ENCODE measurements at regions not wholly inside any gene's neighbourhood (a gene's known extent, or its start where the extent isn't known, plus 50 kb on each side); places are given as distances from the start of the nearest gene placed in this dataset.

DNA sequence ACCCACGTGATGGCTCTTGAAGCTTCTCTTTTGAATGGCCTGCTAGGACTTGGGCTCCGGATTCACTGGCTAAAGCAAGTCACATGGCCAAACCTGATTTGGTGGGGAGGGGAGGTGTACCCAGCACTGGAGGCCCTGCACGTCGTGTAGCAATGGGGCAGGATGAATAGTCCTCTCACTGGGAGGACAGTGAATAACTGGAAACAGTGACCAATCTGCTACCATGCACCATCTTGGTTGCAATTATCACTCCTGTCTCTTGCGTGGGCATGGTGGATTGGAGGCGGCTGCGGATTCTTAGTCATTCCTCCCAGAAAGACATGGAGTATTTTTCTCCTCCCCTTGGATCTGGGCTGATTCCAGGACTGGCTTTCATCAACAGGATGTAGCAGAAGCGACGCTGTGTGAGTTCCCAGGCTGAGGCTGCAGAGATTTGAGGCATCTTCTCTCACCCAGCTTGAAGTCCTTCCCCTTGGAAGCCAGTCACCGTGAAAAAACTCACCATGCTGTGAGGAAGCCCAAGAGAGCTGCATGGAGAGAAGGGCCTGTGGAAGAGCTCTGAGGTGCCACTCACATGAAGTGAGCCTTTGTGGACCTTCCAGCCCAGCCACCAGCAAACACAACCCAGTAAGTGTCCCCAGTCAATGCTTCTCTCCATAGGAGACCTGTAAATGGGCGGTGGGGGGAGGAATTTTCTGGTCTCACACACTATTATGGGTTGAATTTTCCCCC lies 70.4 kb downstream of the IGLL1 start:
- H3K36me3 ChIP-seq: no peaks in the 10 kb centered on the region
- ATAC-seq (ENCODE audit: insufficient number of reproducible peaks, low FRiP score, low read depth) (no peak), DNase-seq (ENCODE audit: low spot score) (no peak)
- no peaks in the 10 kb centered on the region for H3K9me3 ChIP-seq
- no peak overlapping the region for H3K27ac ChIP-seq
- no peak overlapping the region for H3K4me3 ChIP-seq
- H3K27me3 ChIP-seq (replicated peaks; ENCODE audit: insufficient read depth): no peaks in the 10 kb centered on the region
- H3K4me1 ChIP-seq (ENCODE audit: control insufficient read depth in 1 of 2, low read depth in 2 of 2): peaks cover 0 to 2% of the 10 kb centered on the region in 2 donors
- no peak for TF ChIP-seq CTCF (IDR thresholded peaks at IDR 0.05)

GRCh38 chr22:23504516-23504915 lies 75.6 kb downstream of the IGLL1 start:
- H3K27ac ChIP-seq: no peak overlapping the region

DNA sequence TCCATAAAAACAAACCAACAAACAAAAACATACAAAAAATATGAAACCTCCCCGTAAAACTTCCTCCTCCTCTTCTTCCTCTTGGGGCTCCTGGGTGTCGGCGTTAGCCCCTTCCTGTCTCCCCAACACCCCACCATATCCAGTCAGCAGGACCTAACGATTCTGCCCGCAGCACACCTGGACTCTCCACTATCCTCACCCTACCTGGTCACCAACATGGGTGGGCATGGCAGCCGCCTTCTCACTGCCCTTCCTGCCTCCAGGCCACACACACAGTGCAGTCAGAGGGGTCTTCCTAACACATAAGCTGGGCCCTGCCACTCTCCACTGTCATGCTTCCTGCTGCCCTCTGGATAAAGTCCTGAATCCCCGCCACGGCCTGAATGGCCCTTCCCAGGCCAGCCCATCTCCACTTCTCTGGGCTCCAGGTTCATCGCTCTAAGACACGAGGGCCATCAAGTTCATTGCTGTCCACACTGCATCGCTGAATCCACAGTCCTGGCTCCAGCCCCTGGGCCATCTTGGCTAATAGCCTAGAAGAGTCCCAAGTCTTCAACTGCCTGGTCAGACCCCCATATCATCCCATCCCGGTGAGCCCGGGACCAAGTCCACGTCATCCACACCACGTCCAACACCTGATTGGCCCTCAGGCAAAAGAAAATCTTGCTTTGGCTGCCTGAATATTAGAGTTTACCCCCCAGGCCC lies 76.2 kb downstream of the IGLL1 start:
- no peak overlapping the region for H3K4me3 ChIP-seq
- no peak for TF ChIP-seq CTCF (IDR thresholded peaks at IDR 0.05)
- no peak for ATAC-seq (ENCODE audit: insufficient number of reproducible peaks, low FRiP score, low read depth)
- peak overlapping the region in 1 of 2 donors; percentile 37 for H3K27ac ChIP-seq
- no peaks in the 10 kb centered on the region for H3K36me3 ChIP-seq
- no peaks in the 10 kb centered on the region for H3K27me3 ChIP-seq (replicated peaks; ENCODE audit: insufficient read depth)
- H3K4me1 ChIP-seq (ENCODE audit: control insufficient read depth in 1 of 2, low read depth in 2 of 2): peaks cover 0 to 12% of the 10 kb centered on the region in 2 donors
- H3K9me3 ChIP-seq: no peaks in the 10 kb centered on the region
- DNase-seq (ENCODE audit: low spot score): no peak

More at GRCh38 chr22:23504516-23504915, 75.6 kb downstream of the IGLL1 start:
- no peak for TF ChIP-seq CTCF (IDR thresholded peaks at IDR 0.05)
- Histone ChIP-seq H3K27me3 (replicated peaks; ENCODE audit: insufficient read depth) (no peaks in the 10 kb centered on the region), H3K9me3 (no peaks in the 10 kb centered on the region), H3K36me3 (no peaks in the 10 kb centered on the region), H3K4me3 (no peak overlapping the region), H3K4me1 (ENCODE audit: control insufficient read depth in 1 of 2, low read depth in 2 of 2) (peaks cover 0 to 12% of the 10 kb centered on the region in 2 donors)
- ATAC-seq (ENCODE audit: insufficient number of reproducible peaks, low FRiP score, low read depth) (no peak), DNase-seq (ENCODE audit: low spot score) (no peak)

- Histone ChIP-seq H3K4me3 (no peak overlapping the region), H3K9me3 (no peaks in the 10 kb centered on the region), H3K4me1 (ENCODE audit: control insufficient read depth in 1 of 2, low read depth in 2 of 2) (peaks cover 0 to 12% of the 10 kb centered on the region in 2 donors), H3K27me3 (replicated peaks; ENCODE audit: insufficient read depth) (no peaks in the 10 kb centered on the region), H3K27ac (no peak overlapping the region), H3K36me3 (no peaks in the 10 kb centered on the region)
- no peak for ATAC-seq (ENCODE audit: insufficient number of reproducible peaks, low FRiP score, low read depth)
- no peak for TF ChIP-seq CTCF (IDR thresholded peaks at IDR 0.05)
- no peak for DNase-seq (ENCODE audit: low spot score)
These were observed 76.9 kb downstream of the IGLL1 start for GRCh38 chr22:23503142-23503541.

GRCh38 chr22:23501708-23502107 lies 78.4 kb downstream of the IGLL1 start:
- TF ChIP-seq CTCF (IDR thresholded peaks at IDR 0.05): no peak
- Histone ChIP-seq H3K27ac (no peak overlapping the region), H3K36me3 (no peaks in the 10 kb centered on the region), H3K4me3 (no peak overlapping the region), H3K4me1 (ENCODE audit: control insufficient read depth in 1 of 2, low read depth in 2 of 2) (peaks cover 0 to 12% of the 10 kb centered on the region in 2 donors), H3K27me3 (replicated peaks; ENCODE audit: insufficient read depth) (no peaks in the 10 kb centered on the region), H3K9me3 (no peaks in the 10 kb centered on the region)
- DNase-seq (ENCODE audit: low spot score) (no peak), ATAC-seq (ENCODE audit: insufficient number of reproducible peaks, low FRiP score, low read depth) (no peak)
